Endothelial cell of umbilical vein (primary cell): ENCODE measurements at regions not wholly inside any gene's neighbourhood (a gene's known extent, or its start where the extent isn't known, plus 50 kb on each side); places are given as distances from the start of the nearest gene placed in this dataset.

Experiments used
- BruUV-seq: library from RNA; stranded (reverse); fragments of 400-500 nt; replicated peaks from 2 replicates; lab custom pipeline; 2021; lab: Mats Ljungman, UMichigan
- CTCF ChIA-PET: fragments of 300-600, 350-600 bp; sonication (Branson Sonifier 250); formaldehyde crosslinking; loops from one replicate; lab custom pipeline; 2021; ENCODE audit warnings: antibody characterized with exemption, inconsistent platforms; lab: Charles Lee
- POLR2A ChIA-PET: fragments of 300-600, 350-600 bp; sonication (Branson Sonifier 250); formaldehyde crosslinking; loops from one replicate; lab custom pipeline; 2021; ENCODE audit warnings: antibody characterized with exemption, inconsistent platforms; lab: Charles Lee
- DNase-seq: peaks from one replicate; pipeline ENCODE4 v3.0.0-alpha.2; 2011; ENCODE audit warnings: low read depth, low spot score
- FAIRE-seq: peaks from 2 replicates; lab custom pipeline; 2011; peaks lifted over from hg19 to GRCh38; lab: Jason Lieb, UNC
- H2AFZ ChIP-seq: 2 replicates; pipeline ENCODE4 v1.6.0; 2012; ENCODE audit warnings: low read depth, low read length, control low read depth, inconsistent platforms
- H3K27ac ChIP-seq: 2 replicates; pipeline ENCODE4 v1.5.1; 2011; ENCODE audit warnings: low read depth, mild to moderate bottlenecking, control low read depth, low read length, moderate library complexity; ENCODE audit not compliant: insufficient read depth
- H3K27me3 ChIP-seq, 2 experiments: 2 replicates each; pipeline versions ENCODE4 v1.6.0 to v1.6.1; 2011; ENCODE audit warnings: low read length in 2 of 2, mixed read lengths in 1 of 2; ENCODE audit not compliant: control insufficient read depth in 2 of 2, insufficient read depth in 2 of 2
- H3K36me3 ChIP-seq, 2 experiments: 2 replicates in 1 of 2; 3 replicates in 1 of 2; pipeline ENCODE4 v1.5.1; 2011; ENCODE audit warnings: low read length in 2 of 2, mild to moderate bottlenecking in 1 of 2, moderate library complexity in 1 of 2; ENCODE audit not compliant: control insufficient read depth in 2 of 2, insufficient read depth in 2 of 2; ENCODE audit errors: extremely low read depth in 1 of 2
- H3K4me1 ChIP-seq: 3 replicates; pipeline ENCODE4 v1.5.1; 2011; ENCODE audit warnings: mild to moderate bottlenecking, low read length; ENCODE audit not compliant: control insufficient read depth, insufficient read depth; ENCODE audit errors: extremely low read depth
- H3K4me2 ChIP-seq: 2 replicates; pipeline ENCODE4 v1.6.1; 2011; ENCODE audit warnings: low read length, control low read depth, mixed read lengths; ENCODE audit not compliant: insufficient read depth
- H3K4me3 ChIP-seq, 3 experiments: fragments of 200-600 bp in 1 of 3; sonication (generic), shearing (Covaris generic) in 1 of 3; replicated peaks in 1 of 3; 2 replicates each; pipeline ENCODE4 v1.5.1; 2011 to 2016; ENCODE audit warnings: control low read depth in 3 of 3, low read length in 3 of 3, mild to moderate bottlenecking in 2 of 3, inconsistent platforms in 1 of 3, low read depth in 1 of 3, moderate library complexity in 1 of 3; ENCODE audit not compliant: insufficient read depth in 1 of 3
- H3K79me2 ChIP-seq: 2 replicates; pipeline ENCODE4 v1.6.0; 2012; ENCODE audit warnings: low read length, inconsistent platforms; ENCODE audit not compliant: control insufficient read depth, insufficient read depth
- H3K9ac ChIP-seq: replicated peaks from 2 replicates; pipeline ENCODE3; 2011; ENCODE audit warnings: low read length, control low read depth; ENCODE audit not compliant: insufficient read depth; ENCODE audit errors: extremely low read depth
- H3K9me1 ChIP-seq: replicated peaks from 3 replicates; pipeline ENCODE4 v1.6.0; 2011; ENCODE audit warnings: mild to moderate bottlenecking, low read length; ENCODE audit not compliant: control insufficient read depth, insufficient read depth; ENCODE audit errors: extremely low read depth
- H3K9me3 ChIP-seq: replicated peaks from 2 replicates; pipeline ENCODE4 v1.5.1; 2012; ENCODE audit warnings: low read length, inconsistent platforms; ENCODE audit not compliant: control insufficient read depth, insufficient read depth
- H4K20me1 ChIP-seq: replicated peaks from 2 replicates; pipeline ENCODE3; 2011; ENCODE audit warnings: mild to moderate bottlenecking, low read length; ENCODE audit not compliant: control insufficient read depth, insufficient read depth; ENCODE audit errors: extremely low read depth
- EZH2 ChIP-seq: IDR thresholded peaks from 2 replicates; pipeline ENCODE4 v1.6.1; 2012; ENCODE audit warnings: borderline replicate concordance, low read depth, mild to moderate bottlenecking, moderate library complexity, low read length, inconsistent platforms; ENCODE audit not compliant: severe bottlenecking
- FOS ChIP-seq: IDR thresholded peaks from 2 replicates; pipeline ENCODE4 v1.6.1; 2011; ENCODE audit warnings: mild to moderate bottlenecking, low read length, moderate library complexity, borderline replicate concordance; ENCODE audit not compliant: insufficient read depth
- GATA2 ChIP-seq: IDR thresholded peaks from 2 replicates; pipeline ENCODE4 v1.7.0; 2011; ENCODE audit warnings: low read depth, mild to moderate bottlenecking, moderate library complexity, mixed read lengths, low read length; ENCODE audit not compliant: insufficient read length, insufficient read depth
- JUN ChIP-seq: IDR thresholded peaks from 2 replicates; pipeline ENCODE4 v1.6.1; 2011; ENCODE audit warnings: borderline replicate concordance, low read depth; ENCODE audit not compliant: insufficient read length, insufficient read depth
- MYC ChIP-seq: IDR thresholded peaks from one replicate; pipeline ENCODE4 v1.6.1; 2011; ENCODE audit warnings: mild to moderate bottlenecking, low read depth, low read length
- POLR2A ChIP-seq: IDR thresholded peaks from 2 replicates; pipeline ENCODE4 v1.6.1; 2012; ENCODE audit warnings: low read depth, mild to moderate bottlenecking, control low read depth, low read length
- POLR2AphosphoS5 ChIP-seq: IDR thresholded peaks from 2 replicates; pipeline ENCODE4 v1.6.1; 2012; ENCODE audit warnings: low read depth, mild to moderate bottlenecking, control low read depth, low read length, moderate library complexity; ENCODE audit not compliant: insufficient read depth
- dilution Hi-C: fragments of 300-500 bp; cut with MboI; formaldehyde crosslinking; loops from one replicate; pipeline ENCODE4 v1.15.0; 2019; ENCODE audit warnings: low sequenced_read_pairs; ENCODE audit not compliant: extremely low pct_ligation_motif_present
- intact Hi-C: fragments of 100-400 bp; cut with micrococcal nuclease; formaldehyde crosslinking; loops from one replicate; pipeline ENCODE4 v1.10.0; 2022
- TF ChIP-seq, protein P1 (sequence below), 2 donors: IDR thresholded peaks; 1 replicate in 1 of 2; 2 replicates in 1 of 2; pipeline ENCODE4 v1.5.1; 2011; ENCODE audit warnings: low read length in 2 of 2, mild to moderate bottlenecking in 2 of 2, moderate library complexity in 2 of 2, control low read depth in 1 of 2, inconsistent platforms in 1 of 2, low read depth in 1 of 2; ENCODE audit not compliant: insufficient read depth in 1 of 2; ENCODE audit errors: extremely low read depth in 1 of 2
- TF ChIP-seq, protein P2 (sequence below): IDR thresholded peaks from 2 replicates; pipeline ENCODE4 v1.6.1; 2011; ENCODE audit not compliant: insufficient read depth, insufficient read length

- BruUV-seq: no TSS peak
- H3K36me3 ChIP-seq: no peaks in the 10 kb centered on the region
- CTCF ChIA-PET: no interaction called here
- H3K27ac ChIP-seq: no peak overlapping the region
- H3K4me3 ChIP-seq: no peak overlapping the region
- peaks cover 2% of the 10 kb centered on the region for H3K9me3 ChIP-seq
- H2AFZ ChIP-seq: no peak overlapping the region
- FAIRE-seq (no peak), DNase-seq (no peak)
- intact Hi-C loops: no loop called here
- no peaks in the 10 kb centered on the region for H3K27me3 ChIP-seq
- no peak overlapping the region for H3K9ac ChIP-seq
- POLR2A ChIA-PET: no interaction called here
- no peak overlapping the region for H3K4me2 ChIP-seq
- no peaks in the 10 kb centered on the region for H4K20me1 ChIP-seq
- H3K79me2 ChIP-seq: no peaks in the 10 kb centered on the region
- dilution Hi-C loops: no loop called here
- no peaks in the 10 kb centered on the region for H3K4me1 ChIP-seq
- TF ChIP-seq, protein P1, sequence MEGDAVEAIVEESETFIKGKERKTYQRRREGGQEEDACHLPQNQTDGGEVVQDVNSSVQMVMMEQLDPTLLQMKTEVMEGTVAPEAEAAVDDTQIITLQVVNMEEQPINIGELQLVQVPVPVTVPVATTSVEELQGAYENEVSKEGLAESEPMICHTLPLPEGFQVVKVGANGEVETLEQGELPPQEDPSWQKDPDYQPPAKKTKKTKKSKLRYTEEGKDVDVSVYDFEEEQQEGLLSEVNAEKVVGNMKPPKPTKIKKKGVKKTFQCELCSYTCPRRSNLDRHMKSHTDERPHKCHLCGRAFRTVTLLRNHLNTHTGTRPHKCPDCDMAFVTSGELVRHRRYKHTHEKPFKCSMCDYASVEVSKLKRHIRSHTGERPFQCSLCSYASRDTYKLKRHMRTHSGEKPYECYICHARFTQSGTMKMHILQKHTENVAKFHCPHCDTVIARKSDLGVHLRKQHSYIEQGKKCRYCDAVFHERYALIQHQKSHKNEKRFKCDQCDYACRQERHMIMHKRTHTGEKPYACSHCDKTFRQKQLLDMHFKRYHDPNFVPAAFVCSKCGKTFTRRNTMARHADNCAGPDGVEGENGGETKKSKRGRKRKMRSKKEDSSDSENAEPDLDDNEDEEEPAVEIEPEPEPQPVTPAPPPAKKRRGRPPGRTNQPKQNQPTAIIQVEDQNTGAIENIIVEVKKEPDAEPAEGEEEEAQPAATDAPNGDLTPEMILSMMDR (IDR thresholded peaks at IDR 0.05; ENCODE audit: extremely low read depth in 1 of 2, insufficient read depth in 1 of 2, low read depth in 1 of 2, low read length in 2 of 2): no peak
- TF ChIP-seq GATA2 (no peak), POLR2AphosphoS5 (no peak), MYC (no peak), JUN (no peak), EZH2 (no peak), POLR2A (no peak), FOS (no peak)
- TF ChIP-seq, protein P2, sequence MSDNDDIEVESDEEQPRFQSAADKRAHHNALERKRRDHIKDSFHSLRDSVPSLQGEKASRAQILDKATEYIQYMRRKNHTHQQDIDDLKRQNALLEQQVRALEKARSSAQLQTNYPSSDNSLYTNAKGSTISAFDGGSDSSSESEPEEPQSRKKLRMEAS: no peak
- no peaks in the 10 kb centered on the region for H3K9me1 ChIP-seq
Measured at GRCh38 chr2:107582487-107582886, 244.2 kb upstream of the RGPD4 start.
